Activated T-helper 9 cell treated with anti-CD3 and anti-CD28 coated beads, Interleukin-2, amount 50 U/mL, for 16 hours (primary cell): ENCODE measurements at regions not wholly inside any gene's neighbourhood (a gene's known extent, or its start where the extent isn't known, plus 50 kb on each side); places are given as distances from the start of the nearest gene placed in this dataset.
"Not testable (repeated sequence)": the region's sequence is repeated elsewhere in the genome, so short reads cannot be mapped to it uniquely, and the experiment has no call there.

Experiments
- DNase-seq: peaks from one replicate; pipeline ENCODE4 v3.0.0-alpha.2; 2020; ENCODE audit warnings: low read depth

DNA sequence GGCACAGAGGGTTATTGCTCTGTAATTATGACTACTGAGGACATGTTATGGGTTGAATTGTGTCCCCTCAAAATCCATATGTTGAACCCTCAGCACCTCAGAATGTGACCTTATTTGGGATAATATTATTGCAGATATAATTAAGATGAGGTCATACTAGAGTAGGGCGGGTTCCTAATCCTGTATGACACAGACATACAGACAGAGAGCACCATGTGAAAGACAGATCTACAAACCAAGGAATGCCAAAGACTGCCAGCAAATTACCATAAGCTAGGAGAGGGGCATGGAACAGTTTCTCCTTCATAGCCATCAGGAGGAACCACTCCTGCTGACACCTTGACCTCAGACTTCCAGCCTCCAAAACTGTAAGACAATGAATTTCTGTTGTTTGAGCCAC lies 115.2 kb upstream of the OTUD4 start:
- DNase-seq, result no peak

DNA sequence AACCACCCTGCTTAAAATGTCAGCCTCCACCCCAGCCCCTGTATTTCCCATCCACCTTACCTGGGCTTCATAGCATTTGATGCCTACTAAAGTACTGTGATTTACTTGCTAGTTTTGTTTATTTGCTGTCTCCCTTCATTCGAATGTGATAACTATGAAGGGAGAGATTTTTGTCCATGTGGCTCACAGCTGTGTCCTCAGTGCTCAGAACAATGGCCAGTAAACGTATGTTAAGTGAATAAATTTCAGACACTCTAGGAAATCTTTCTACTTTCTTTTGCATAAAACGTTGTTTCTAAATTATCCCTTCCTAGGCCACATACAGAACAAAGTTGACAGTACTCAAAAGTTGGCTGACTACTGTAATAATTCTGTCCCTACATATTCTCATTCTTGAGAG lies 114.7 kb upstream of the OTUD4 start:
- no peak for DNase-seq

DNA sequence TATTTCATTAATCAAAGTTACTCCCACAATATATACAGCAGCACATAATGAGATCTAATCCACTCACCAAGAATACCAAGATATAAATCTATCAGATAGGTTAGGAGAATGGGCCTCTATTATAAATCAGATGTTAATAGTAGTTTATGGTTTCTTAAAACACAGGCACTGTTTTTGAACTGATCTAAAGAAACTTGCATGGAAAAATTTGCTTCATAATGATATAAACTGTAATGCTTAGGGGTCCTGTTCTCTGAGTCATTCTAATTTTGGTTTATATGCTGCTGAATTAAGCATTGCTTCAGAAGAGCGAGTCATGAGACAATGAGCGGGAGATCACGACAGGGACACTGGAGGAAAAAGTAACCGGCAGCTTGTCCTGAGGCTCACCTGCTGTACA lies 113.3 kb upstream of the OTUD4 start:
- no peak for DNase-seq

DNA sequence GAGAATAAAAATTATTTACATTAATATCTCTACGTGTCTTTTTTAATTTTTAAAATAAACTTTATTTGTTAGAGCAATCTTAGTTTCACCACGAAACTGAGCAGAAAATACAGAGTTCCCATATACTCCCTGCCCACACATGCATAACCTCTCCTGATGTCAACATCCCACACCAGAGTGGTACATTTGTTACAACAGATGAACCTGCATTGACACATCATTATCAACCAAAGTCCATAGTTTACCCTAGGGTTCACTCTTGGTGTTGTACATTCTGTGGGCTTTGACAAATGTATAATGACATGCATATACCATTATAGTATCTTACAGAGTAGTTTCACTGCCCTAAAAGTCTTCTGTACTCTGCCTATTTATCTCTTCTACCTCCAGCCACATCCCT lies 110.6 kb upstream of the OTUD4 start:
- no peak for DNase-seq

DNA sequence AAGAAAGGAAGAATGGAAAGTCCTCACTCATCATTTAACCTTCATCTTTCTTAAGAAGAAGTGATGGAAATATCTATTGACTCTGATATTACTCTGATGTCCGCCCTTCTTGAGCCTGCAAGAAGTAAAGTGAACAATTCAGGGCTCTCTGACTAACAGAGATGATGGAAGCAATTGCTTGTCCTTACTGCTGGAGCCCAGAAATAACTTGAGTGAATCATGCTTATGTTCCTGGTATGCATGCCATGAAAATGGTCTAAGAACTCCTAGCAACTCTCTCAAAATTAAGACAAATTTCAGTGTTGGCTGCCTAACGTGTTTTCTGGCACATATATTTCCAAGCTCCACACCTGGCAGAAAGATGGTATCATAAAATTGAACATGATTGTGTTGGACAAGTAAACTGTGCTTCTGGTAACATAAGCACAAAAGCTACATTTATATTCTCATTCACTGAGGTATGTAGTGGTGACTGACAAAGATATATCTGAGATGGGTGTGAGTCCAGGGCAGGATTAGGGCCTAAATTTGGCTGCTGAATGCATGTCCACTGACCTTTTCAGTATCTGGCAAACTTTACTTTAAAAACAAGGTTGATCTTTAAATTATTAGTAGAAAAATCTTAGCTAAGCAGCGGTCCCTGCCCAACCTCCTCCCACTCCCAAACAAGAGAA lies 109.2 kb upstream of the OTUD4 start:
- DNase-seq, result no peak

DNA sequence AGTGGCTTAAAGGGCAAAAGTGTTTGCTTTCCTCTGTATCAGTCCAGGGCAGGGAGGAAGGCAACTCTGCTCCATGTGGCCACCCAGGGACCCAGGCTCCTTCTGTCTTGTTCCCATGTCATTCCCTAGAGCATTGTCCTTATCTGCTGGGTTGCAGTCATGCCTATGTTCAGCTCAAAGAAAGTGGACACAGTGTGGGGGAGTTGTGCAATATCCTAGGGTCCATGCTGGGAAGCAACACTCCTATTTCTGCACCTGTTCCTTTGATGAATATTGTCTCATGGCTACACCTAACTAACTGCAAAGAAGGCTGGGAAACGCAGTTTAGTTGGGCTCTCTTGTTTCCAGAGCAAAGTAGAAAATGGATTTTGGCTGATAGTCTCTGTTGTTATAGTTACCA lies 107.0 kb upstream of the OTUD4 start:
- DNase-seq, result no peak

DNA sequence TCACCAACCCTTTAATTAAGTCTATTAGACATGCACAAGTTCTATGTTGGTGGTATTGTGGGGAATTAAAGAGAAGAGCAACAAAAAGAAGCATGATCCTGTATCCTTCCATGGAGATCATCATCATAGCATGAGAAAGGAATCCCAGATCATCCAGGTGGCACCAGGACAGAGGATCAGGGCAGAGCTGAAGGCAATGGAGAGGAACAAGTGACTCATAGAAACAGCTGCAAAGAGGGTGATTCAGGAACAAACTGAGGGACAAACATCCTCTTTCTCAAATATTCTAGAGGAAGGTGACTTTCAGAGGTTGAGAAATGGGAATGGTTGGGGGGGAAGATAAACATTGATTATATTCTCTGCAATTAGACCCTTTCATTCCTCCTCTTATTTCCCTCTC lies 105.5 kb upstream of the OTUD4 start:
- no peak for DNase-seq

DNA sequence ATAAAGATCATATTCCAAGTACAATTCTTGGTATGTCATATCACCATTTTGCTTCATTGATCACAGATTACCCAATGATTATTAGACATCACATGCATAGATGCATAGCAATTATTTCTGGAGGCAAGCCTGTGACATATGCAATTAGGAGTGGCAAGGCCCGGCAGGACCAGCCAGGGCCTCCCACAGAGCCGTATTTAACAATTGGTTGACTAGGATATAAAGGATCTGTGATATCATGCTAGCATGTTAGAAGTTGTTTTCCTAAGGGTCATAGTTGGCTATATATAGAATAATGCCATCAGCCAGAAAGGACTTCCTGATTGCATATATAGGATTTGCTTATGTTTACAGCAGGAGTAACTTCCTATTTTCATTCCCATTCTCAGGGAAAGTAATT lies 103.5 kb upstream of the OTUD4 start:
- no peak for DNase-seq

DNA sequence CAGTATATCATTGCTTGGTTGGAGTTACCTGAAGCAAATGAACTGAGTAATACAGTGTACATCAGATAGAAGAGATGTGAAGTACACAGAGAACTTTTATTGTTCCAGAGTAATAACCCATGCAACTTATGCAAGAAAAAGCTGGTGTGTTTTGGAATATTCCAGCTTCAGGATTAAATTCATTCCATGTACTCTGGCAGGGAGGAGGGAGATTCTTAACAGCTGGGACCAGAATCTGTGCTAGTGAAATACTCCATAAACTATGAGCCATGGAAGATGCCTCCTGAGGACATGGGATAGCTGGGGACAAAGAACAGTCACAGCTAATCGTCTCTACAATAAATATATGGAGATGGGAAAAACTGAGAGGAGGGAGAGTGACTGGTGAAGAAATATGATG lies 101.6 kb upstream of the OTUD4 start:
- no peak for DNase-seq

DNA sequence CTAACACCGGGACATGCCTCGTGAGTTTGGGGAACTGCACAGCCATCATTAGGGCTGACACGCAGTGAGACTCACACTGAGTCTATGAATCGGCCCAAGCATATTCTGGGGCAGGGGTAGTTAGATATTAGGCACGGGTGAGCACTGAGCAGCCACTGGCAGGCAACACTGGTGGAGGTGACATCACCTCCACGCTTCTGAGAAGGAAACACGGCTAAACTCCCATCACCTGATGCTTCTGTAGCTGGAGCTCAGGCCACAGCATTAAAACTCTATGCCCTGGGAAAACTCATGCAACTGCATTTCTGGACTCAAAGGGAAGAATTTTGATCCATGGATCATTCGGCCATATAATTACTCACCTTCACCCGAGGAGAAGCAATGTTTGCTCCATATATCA lies 100.8 kb upstream of the OTUD4 start:
- no peak for DNase-seq

DNA sequence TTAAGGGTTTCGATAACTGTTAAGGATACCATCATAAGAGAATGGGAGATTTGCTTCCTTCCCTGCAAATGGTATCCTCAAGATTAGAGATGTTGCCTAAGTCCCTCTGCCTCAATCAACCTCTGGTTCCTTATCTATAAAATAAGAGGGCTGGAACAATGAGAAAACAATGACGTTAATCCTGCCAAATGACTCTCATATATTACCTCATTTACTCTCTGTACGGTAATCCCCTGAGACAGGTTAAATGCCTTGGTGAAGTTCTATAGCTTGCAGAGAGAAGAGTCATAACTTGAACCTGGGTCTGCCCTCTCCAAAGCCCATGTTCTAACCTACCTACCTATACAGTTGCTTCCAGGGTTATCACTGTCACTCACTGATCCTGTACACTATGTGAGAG lies 100.2 kb upstream of the OTUD4 start:
- no peak for DNase-seq

DNA sequence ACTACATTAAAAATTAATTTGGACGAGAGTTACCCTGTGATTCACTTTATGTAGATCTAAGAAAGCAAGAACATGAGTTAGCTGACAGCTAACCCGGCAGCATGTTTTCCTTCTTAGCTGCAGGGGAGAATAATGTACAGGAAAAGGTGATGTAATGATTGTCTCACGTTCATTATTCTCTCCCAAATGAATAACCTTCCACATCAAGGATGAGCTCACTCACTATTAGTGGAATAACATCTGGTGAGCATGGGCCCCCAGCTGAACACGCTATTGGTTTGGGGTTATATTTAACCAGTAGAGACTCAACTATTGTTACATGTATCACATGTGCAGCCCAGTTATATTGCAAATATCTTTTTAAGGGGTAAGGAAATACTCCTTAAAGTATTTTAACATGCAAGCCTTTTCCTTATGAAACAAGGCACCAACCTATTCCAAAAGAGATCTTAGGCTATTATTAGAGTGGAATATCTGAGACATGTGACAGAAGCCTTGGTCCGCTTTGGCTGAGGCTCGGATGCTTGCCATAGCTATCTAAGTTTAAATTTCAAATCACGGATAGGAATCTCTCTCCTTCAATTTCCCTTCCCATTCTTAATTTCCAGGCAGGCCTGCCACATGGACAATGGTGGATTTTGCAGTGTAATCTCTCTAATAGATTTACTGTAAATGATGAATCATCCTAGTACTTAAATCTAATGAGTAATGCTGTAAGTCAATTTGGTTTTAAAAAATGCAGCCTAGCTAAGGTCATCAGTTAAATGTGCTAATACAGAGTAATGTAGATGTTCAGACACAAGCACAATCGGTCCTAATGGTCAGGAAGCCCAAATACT lies 99.0 kb upstream of the OTUD4 start:
- DNase-seq, result no peak

DNA sequence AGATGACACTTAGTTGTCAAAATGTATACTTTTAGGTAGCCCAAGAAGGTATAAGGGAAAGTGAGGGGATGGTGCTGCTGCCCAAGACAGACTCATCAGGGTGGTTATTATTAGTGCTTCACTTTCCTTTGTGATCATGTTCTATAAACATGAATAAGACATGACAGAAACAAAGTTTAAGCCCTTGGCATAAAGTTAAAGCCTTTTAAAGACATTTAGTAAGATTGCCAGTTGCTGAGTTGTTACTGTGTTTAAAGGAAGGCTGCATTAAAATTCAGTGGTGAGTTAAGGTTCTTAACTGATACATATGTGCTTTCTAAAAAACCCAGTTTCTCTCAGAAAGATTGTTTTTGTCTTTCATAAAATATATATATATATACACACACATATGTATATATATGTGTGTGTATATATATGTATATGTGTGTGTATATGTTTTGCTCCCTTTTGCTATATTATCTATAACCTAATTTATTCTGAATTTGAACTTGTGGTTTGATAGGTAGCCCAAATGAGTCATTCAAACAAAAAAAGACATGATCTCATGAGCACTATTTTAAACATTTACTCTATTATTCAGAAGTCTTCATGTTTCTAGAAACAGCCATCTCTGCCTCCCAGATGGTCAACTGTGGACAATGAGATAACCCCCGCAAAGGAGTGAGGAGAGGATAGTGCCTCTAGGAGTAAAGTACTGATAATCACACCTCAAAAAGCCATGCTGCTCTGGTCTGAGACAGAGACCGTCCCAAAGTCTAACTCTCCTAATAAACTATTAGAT lies 98.1 kb upstream of the OTUD4 start:
- DNase-seq, result no peak

DNA sequence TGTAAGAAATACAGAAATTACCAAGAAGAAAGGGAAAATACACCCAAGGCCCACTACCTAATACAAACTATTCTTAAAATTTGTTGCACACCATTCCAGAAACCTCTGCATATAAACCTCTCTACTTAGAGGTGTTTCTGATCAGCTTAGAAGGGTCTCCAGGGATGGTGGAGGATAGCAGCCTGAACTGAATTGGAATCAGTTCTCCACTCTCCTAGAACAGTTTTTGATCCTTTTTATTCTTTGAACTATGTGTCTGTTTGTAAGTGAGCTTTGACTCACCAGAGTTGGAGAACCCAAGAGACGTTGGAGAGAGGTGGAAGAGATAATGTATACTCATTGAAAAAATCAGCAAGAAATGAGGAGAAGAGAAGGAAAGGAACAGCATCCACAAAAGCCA lies 96.6 kb upstream of the OTUD4 start:
- no peak for DNase-seq

DNA sequence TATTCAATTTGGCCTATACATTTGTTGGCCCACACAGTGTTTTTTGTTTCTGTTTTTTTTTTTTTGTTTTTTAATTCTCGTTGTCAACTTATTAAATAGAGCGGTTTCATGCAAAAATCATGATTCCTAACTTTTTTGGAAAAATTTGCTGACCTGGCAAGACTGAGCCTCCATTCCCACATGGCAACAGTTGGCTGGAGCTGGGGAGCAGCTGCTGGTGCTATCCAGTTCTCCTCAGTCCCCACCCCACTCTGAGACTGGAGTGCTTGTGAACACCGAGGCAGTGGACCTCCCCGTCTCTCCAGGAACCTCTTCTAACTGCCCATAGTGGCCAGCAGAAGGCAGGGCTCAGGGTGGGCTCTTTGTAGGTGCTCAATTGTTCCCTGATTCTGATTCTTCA lies 95.7 kb upstream of the OTUD4 start:
- DNase-seq, result no peak

DNA sequence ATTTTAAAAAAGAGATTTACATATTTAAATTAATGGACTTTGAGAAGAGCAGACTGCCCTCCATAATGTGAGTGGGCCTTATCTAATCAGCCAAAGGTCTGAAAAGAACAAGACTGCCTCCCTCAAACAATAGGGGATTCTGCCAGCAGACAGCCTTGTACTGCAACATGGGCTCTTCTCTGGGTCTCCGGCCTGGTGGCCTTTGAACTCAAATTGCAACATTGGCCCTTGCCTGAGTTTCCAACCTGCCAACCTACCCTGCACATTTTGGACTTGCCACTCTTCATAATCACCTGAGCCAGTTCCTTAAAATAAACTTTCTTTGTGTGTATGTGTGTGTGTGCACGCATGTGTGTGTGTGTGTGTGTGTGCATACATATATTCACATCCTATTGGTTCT lies 90.8 kb upstream of the OTUD4 start:
- no peak for DNase-seq

DNA sequence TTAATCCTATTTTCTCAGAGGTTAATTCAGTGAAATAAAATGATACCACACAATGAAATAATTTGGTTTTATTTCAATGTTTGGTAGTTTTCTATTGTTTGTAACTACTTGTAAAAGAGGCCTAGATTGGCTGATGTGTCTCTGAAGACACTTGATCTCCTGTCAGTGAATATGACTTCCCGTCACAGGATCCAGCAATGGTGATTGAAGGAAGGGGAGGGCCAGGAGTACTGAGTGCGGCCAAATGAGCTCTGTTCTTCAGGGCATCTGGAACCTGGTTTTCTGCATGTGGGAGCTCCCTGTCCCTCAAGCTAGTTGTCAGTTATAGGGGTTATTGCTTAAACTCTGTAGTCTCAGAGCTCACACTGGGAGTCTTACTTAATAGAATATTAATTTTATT lies 86.5 kb upstream of the OTUD4 start:
- DNase-seq, result no peak

DNA sequence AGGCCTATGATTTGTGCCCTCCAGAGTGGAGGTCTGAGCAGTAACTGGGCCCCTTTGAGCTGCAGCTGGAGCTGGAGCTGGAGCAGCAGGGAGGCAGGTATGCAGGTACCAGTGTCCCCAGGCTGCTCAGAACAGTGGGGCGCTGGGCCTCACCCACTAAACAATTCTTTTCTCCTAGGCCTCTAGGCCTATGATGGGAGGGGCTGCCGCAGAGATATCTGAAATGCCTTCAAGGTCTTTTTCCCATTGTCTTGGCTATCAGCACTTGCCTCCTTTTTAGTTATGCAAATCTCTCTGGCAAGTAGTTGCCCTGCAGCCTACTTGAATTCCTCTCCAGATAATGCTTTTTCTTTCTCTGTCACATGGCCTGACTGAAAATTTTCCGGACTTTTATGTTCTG lies 79.7 kb upstream of the OTUD4 start:
- DNase-seq, result no peak

DNA sequence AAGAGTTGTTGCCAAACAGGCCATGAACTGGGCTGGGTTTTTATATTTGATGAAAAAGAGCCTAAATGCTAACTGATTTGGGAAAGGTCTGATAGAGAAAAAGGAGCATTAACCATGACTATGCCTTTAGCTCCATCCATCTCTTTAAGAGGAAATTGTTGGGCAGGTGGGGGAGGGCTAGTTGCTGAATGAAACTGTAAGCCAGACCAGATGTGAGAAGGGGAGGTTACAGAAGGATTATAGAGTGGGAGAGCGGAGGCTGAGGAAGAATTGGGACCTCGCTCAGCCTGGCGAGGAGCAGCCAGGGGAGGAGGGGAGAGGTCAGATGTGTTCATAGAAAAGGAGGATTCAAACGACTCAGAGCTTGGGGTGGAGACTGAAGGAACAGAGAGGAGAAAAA lies 74.9 kb upstream of the OTUD4 start:
- not testable (repeated sequence) for DNase-seq

DNA sequence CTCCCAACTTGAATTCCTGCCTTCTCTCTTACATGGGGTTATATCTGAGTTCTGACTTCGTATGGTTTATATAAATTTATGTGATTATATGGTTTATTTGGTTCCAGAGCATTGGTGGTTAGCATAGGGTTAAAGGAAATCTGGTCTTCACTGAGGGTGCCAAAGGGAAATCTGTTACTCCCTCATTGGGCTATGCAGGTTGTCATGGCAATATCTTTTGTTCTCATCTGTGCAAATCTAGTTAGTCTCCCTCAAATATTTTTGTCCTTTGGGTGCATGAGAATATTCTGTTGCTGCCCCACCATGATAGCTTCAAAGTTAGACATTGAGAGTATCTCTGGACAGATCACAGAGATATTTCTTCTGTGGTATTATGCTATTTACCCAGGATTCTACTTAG lies 71.8 kb upstream of the OTUD4 start:
- no peak for DNase-seq

DNA sequence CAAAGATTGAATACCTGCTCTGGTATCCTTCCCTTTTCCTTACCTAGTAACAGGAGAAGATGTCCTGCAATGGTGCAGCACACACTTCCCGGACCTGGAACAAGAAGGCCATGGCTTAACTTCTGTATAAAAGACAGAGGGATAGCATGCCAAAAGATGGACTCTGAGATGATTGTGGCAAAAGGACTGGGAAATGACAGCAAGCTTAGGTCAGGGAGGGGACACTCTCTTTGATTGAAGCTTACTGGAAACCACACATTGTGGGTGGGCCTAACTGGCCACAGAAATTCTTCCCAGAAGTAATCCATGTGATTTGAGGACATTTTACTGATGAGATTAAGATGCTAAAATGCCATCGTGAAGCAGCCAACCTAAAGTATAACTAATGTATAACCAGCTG lies 71.0 kb upstream of the OTUD4 start:
- DNase-seq, result no peak

DNA sequence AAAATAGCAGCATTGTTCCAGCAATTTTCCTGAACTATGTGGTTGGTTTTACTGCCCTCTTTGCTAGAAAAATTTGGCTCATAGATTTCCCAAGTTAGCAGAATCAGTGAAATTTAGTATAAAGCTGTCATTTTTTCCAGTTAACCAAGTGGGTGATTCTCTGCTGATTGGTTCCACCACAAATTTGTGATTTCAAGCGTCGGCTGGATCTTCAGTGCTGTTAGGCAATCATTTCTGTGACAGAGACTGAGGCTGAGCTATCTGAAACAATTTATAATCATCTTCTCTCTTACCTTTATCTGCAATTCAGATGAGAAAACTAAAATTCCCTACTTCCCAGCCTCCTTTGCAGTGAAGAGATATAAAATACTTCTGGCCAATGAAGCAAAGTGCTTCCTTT lies 68.6 kb upstream of the OTUD4 start:
- DNase-seq, result no peak

DNA sequence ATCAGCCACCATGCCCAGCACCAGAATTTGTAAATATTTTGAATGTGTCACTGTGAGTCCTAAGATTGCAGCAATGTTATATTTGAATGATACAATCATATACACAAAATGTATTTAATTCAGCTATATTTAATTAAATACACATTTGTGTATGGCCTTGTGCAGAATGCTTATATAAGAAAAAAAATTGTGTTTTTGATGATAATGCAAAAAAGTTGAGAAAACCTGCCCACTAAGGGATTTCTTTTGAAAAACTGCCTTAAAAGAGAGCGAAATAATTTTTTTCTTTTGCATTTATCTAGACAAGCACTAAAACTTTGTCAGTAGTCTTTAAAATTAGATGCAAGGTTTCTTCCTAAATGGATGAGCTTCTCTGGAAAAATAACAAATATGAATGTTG lies 68.1 kb upstream of the OTUD4 start:
- no peak for DNase-seq
